Uterus (tissue), 2 donors: ENCODE measurements at regions not wholly inside any gene's neighbourhood (a gene's known extent, or its start where the extent isn't known, plus 50 kb on each side); places are given as distances from the start of the nearest gene placed in this dataset.

Source experiments
- CTCF ChIP-seq, 4 experiments: fragments of 200-600 bp in 2 of 4; fragments of 450-650 bp in 2 of 4; sonication (generic) in 2 of 4; IDR thresholded peaks; one replicate each; pipeline ENCODE4 v1.5.1; 2016 to 2019; ENCODE audit warnings: antibody characterized with exemption in 4 of 4, mild to moderate bottlenecking in 2 of 4, moderate library complexity in 1 of 4
- POLR2A ChIP-seq, 2 donors: fragments of 450-650 bp; IDR thresholded peaks; one replicate each; pipeline ENCODE4 v1.6.1; 2016; ENCODE audit warnings: antibody characterized with exemption in 2 of 2, mild to moderate bottlenecking in 1 of 2, moderate library complexity in 1 of 2

DNA sequence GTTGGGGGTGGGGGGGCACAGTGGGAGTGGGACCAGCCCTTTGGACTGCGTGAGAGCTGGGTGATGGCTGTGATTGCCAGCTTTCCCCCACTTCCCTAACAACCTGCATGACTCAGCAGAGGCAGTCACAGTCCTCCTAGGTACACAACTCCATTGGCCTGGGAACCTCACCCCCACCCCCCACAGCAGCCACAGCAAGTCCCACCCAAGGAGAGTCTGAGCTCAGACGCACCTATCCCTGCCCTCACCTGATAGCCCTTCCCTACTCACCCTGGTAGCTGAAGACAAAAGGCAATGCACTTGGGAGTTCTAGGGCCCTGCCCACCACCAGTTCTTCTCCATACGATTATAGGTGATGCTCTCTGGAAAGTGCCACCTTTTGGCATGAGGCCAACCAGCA lies 188.9 kb downstream of the ZNF648 start:
- TF ChIP-seq CTCF (IDR thresholded peaks at IDR 0.05) (no peak), POLR2A (IDR thresholded peaks at IDR 0.05) (no peak)
